DND-41 (cell line): ENCODE measurements at regions not wholly inside any gene's neighbourhood (a gene's known extent, or its start where the extent isn't known, plus 50 kb on each side); places are given as distances from the start of the nearest gene placed in this dataset.
"Not testable (repeated sequence)": the region's sequence is repeated elsewhere in the genome, so short reads cannot be mapped to it uniquely, and the experiment has no call there.

ENCODE experiments used
- ATAC-seq: fragments of 200-7000 bp; cut with Tn5 transposase; 3 replicates; pipeline ENCODE4 v1.9.1; 2021; ENCODE audit warnings: low read depth; ENCODE audit not compliant: insufficient read depth
- DNase-seq: peaks from one replicate; pipeline ENCODE4 v3.0.0-alpha.2; 2020
- H2AFZ ChIP-seq: 2 replicates; pipeline ENCODE4 v1.6.0; 2012; ENCODE audit warnings: low read depth, low read length
- H3K27ac ChIP-seq: 2 replicates; pipeline ENCODE4 v1.5.1; 2012; ENCODE audit warnings: low read length, inconsistent platforms
- H3K27me3 ChIP-seq: fragments of 200-600 bp; sonication (generic); 2 replicates; pipeline ENCODE4 v1.6.0; 2012; ENCODE audit warnings: low read length, mild to moderate bottlenecking, inconsistent platforms; ENCODE audit not compliant: insufficient read depth, poor library complexity
- H3K36me3 ChIP-seq: 2 replicates; pipeline ENCODE4 v1.5.1; 2012; ENCODE audit warnings: low read length, inconsistent platforms; ENCODE audit not compliant: insufficient read depth
- H3K4me1 ChIP-seq: 2 replicates; pipeline ENCODE4 v1.5.1; 2012; ENCODE audit warnings: mild to moderate bottlenecking, low read length; ENCODE audit not compliant: insufficient read depth
- H3K4me2 ChIP-seq: 2 replicates; pipeline ENCODE4 v1.6.0; 2012; ENCODE audit warnings: mild to moderate bottlenecking, moderate library complexity, low read length, inconsistent platforms; ENCODE audit not compliant: insufficient read depth
- H3K4me3 ChIP-seq, 2 experiments: fragments of 200-600 bp in 1 of 2; shearing (Covaris generic) in 1 of 2; 2 replicates each; pipeline ENCODE4 v1.5.1; 2012 to 2016; ENCODE audit warnings: inconsistent platforms in 2 of 2, low read length in 2 of 2, mild to moderate bottlenecking in 2 of 2, low read depth in 1 of 2, moderate library complexity in 1 of 2
- H3K79me2 ChIP-seq: 2 replicates; pipeline ENCODE4 v1.6.0; 2012; ENCODE audit warnings: low read length, inconsistent platforms; ENCODE audit not compliant: insufficient read depth
- H3K9ac ChIP-seq: 2 replicates; pipeline ENCODE4 v1.6.0; 2012; ENCODE audit warnings: low read depth, mild to moderate bottlenecking, inconsistent platforms, low read length, moderate library complexity
- H3K9me3 ChIP-seq: 2 replicates; pipeline ENCODE4 v1.5.1; 2012; ENCODE audit warnings: low read length, moderate library complexity, mild to moderate bottlenecking, inconsistent platforms; ENCODE audit not compliant: insufficient read depth, severe bottlenecking
- H4K20me1 ChIP-seq: 2 replicates; pipeline ENCODE4 v1.6.0; 2012; ENCODE audit warnings: low read length; ENCODE audit not compliant: insufficient read depth
- EZH2 ChIP-seq: IDR thresholded peaks from 3 replicates; pipeline ENCODE4 v1.6.1; 2012; ENCODE audit warnings: borderline replicate concordance, low read depth, mild to moderate bottlenecking, moderate library complexity, low read length, inconsistent platforms; ENCODE audit not compliant: severe bottlenecking
- TF ChIP-seq, protein P1 (sequence below): IDR thresholded peaks from 2 replicates; pipeline ENCODE4 v1.5.1; 2012; ENCODE audit warnings: borderline replicate concordance, low read length, moderate library complexity, mild to moderate bottlenecking; ENCODE audit not compliant: poor library complexity, severe bottlenecking; ENCODE audit errors: extremely low read depth

DNA sequence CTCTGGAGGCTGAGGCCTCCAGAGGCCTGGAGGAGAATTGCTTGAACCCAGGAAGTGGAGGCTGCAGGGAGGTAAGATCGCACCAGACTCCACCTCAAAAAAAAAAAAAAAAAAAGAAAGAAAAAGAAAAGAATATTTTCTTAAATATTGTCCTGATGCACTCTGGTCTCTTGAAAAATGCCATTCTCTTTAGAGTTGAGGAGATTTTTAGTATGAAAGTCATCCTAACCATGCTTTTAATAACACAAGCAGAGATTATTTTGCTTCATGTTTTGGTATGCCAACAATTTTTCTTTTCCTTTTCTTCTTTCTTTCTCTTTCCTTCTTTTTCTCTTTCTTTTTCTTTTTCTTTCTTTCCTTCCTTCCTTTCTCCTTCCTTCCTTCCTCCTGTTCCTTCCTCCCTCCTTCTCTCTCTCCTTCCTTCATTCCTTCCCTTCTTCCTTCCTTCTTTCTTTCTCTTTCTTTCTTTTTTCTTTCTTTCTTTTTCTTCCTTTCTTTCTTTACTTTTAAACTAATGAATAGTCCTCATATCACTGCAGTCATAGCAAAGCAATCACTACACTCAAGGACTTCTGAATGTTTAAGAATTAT lies 116.9 kb upstream of the CCNH start:
- H3K4me3 ChIP-seq: no peak overlapping the region
- no peaks in the 10 kb centered on the region for H3K27me3 ChIP-seq
- H3K9ac ChIP-seq: no peak overlapping the region
- H3K9me3 ChIP-seq: no peaks in the 10 kb centered on the region
- no peak overlapping the region for H3K27ac ChIP-seq
- H3K4me1 ChIP-seq: no peaks in the 10 kb centered on the region
- no peaks in the 10 kb centered on the region for H3K36me3 ChIP-seq
- no peak overlapping the region for H2AFZ ChIP-seq
- DNase-seq (no peak), ATAC-seq (no peak)
- H3K4me2 ChIP-seq: no peak overlapping the region
- no peaks in the 10 kb centered on the region for H3K79me2 ChIP-seq
- TF ChIP-seq, protein P1, sequence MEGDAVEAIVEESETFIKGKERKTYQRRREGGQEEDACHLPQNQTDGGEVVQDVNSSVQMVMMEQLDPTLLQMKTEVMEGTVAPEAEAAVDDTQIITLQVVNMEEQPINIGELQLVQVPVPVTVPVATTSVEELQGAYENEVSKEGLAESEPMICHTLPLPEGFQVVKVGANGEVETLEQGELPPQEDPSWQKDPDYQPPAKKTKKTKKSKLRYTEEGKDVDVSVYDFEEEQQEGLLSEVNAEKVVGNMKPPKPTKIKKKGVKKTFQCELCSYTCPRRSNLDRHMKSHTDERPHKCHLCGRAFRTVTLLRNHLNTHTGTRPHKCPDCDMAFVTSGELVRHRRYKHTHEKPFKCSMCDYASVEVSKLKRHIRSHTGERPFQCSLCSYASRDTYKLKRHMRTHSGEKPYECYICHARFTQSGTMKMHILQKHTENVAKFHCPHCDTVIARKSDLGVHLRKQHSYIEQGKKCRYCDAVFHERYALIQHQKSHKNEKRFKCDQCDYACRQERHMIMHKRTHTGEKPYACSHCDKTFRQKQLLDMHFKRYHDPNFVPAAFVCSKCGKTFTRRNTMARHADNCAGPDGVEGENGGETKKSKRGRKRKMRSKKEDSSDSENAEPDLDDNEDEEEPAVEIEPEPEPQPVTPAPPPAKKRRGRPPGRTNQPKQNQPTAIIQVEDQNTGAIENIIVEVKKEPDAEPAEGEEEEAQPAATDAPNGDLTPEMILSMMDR: no peak
- TF ChIP-seq EZH2: no peak
- no peaks in the 10 kb centered on the region for H4K20me1 ChIP-seq

DNA sequence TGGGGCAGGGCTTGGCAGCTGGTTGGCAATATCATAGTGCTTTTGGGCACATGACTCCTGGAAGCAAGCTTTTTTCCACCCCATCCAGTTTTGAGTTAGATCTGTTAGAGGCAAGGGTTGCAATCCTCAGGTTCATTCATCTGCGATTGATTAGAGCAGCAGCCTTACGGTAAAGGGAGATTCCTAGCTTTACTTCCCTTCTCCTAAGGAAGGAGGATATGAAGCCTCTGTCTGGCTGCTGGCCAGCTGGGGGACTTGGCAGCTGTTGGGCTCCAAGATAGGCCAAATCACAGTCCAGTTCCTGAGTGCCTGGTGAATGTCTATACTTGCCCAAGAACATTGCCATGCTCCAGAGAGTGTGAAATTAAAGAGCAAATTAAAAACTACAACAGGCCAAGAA lies 113.4 kb upstream of the CCNH start:
- Histone ChIP-seq H3K79me2 (no peaks in the 10 kb centered on the region), H3K4me3 (no peak overlapping the region), H3K36me3 (no peaks in the 10 kb centered on the region), H3K4me2 (no peak overlapping the region), H3K27ac (no peak overlapping the region), H2AFZ (no peak overlapping the region), H3K27me3 (no peaks in the 10 kb centered on the region), H4K20me1 (no peaks in the 10 kb centered on the region), H3K9me3 (no peaks in the 10 kb centered on the region), H3K4me1 (no peaks in the 10 kb centered on the region), H3K9ac (no peak overlapping the region)
- no peak for TF ChIP-seq EZH2
- TF ChIP-seq, protein P1: no peak
- ATAC-seq (no peak), DNase-seq (no peak)

DNA sequence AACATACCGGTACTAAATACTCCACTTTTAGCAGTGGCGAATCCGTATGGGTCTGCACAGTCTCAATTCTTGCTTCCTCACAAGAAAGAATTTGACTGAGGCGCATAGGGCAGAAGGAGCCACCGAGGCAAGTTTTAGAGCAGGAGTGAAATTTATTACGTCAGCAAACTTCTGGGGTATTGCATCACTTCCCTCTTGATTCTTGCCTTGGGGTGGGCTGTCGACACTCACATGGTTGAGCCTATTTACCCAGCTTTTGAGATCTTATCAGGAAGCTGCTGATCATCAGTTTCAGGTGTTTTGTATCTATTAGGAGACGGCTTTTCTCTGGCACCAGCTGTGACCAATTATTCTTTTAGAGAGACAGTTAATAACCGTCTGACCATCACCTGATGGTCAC lies 111.5 kb upstream of the CCNH start:
- H3K4me2 ChIP-seq: no peak overlapping the region

DNA sequence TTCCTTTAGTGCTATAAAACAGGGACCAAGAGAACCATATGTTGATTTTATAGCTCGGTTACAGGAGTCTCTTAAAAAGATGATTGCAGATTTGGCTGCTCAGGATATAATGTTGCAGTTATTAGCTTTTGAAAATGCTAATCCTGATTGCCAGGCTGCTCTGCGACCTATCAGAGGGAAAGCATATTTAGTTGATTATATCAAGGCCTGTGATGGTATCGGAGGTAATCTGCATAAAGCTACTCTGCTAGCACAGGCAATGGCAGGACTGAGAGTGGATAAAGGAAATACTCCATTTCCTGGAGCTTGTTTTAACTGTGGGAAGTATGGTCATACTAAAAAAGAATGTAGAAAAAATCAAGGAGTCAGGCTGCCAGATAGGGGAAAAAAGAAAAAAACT lies 99.0 kb upstream of the CCNH start:
- not testable (repeated sequence) for H3K4me2 ChIP-seq, H3K9ac ChIP-seq, H3K27ac ChIP-seq, DNase-seq, H3K27me3 ChIP-seq, H3K4me1 ChIP-seq, H4K20me1 ChIP-seq, H3K4me3 ChIP-seq, ATAC-seq, H2AFZ ChIP-seq, H3K36me3 ChIP-seq, H3K79me2 ChIP-seq, H3K9me3 ChIP-seq

More for the DNA sequence above, 111.5 kb upstream of the CCNH start:
- TF ChIP-seq, protein P1: no peak
- TF ChIP-seq EZH2: no peak
- peak; percentile 4 for DNase-seq
- H3K27me3 ChIP-seq: no peaks in the 10 kb centered on the region
- H3K27ac ChIP-seq: no peak overlapping the region
- H3K4me3 ChIP-seq: no peak overlapping the region
- H3K4me1 ChIP-seq: no peaks in the 10 kb centered on the region
- no peaks in the 10 kb centered on the region for H3K36me3 ChIP-seq
- H4K20me1 ChIP-seq: no peaks in the 10 kb centered on the region
- H3K79me2 ChIP-seq: no peaks in the 10 kb centered on the region
- H3K9ac ChIP-seq: no peak overlapping the region
- no peaks in the 10 kb centered on the region for H3K9me3 ChIP-seq
- no peak for ATAC-seq
- no peak overlapping the region for H2AFZ ChIP-seq
